ENCODE measurements at regions not wholly inside any gene's neighbourhood (a gene's known extent, or its start where the extent isn't known, plus 50 kb on each side); places are given as distances from the start of the nearest gene placed in this dataset.

GRCh38 chr16:65783709-65784474, 582.6 kb upstream of the CDH5 start:
- no peak for ATAC-seq (ENCODE audit: low FRiP score)
- Histone ChIP-seq H3K4me1 (ENCODE audit: control insufficient read depth in 1 of 2, insufficient read depth in 2 of 2, low read length in 2 of 2) (peaks cover 0 to 8% of the 10 kb centered on the region in 2 donors), H3K9me3 (ENCODE audit: control insufficient read depth, low read length) (no peaks in the 10 kb centered on the region), H3K36me3 (ENCODE audit: control insufficient read depth in 1 of 2, insufficient read depth in 2 of 2, low read length in 1 of 2) (no peaks in the 10 kb centered on the region), H3K27ac (ENCODE audit: low read depth in 1 of 2, low read length in 2 of 2) (no peak overlapping the region), H3K27me3 (ENCODE audit: control insufficient read depth in 1 of 2, insufficient read depth in 2 of 2, low read length in 1 of 2) (no peaks in the 10 kb centered on the region), H3K4me3 (ENCODE audit: low read length in 2 of 2) (no peak overlapping the region)
- no peak for DNase-seq
- 63 to 67% methylated on average over 7 of the region's 7 CpGs for WGBS, 2 donors
- intact Hi-C loops (cut with DNase I) = loop anchor here in 1 of 2 donors (10.0 kb wide), 1 partner anchor 479 kb away; no protein-coding TSS in a partner anchor

- intact Hi-C loops (cut with DNase I) = loop anchor here in 1 of 2 donors (10.0 kb wide), 1 partner anchor 478 kb away; no protein-coding TSS in a partner anchor
- H3K27ac ChIP-seq (ENCODE audit: low read depth in 1 of 2, low read length in 2 of 2) = no peak overlapping the region
- DNase-seq (peak in 1 of 2 donors; percentile 61), ATAC-seq (ENCODE audit: low FRiP score) (no peak)
- no peaks in the 10 kb centered on the region for H3K27me3 ChIP-seq (ENCODE audit: control insufficient read depth in 1 of 2, insufficient read depth in 2 of 2, low read length in 1 of 2)
- H3K9me3 ChIP-seq (ENCODE audit: control insufficient read depth, low read length) = no peaks in the 10 kb centered on the region
- H3K4me3 ChIP-seq (ENCODE audit: low read length in 2 of 2) = no peak overlapping the region
- H3K4me1 ChIP-seq (ENCODE audit: control insufficient read depth in 1 of 2, insufficient read depth in 2 of 2, low read length in 2 of 2) = peaks cover 0 to 8% of the 10 kb centered on the region in 2 donors
- WGBS, 2 donors = 20 to 26% methylated on average over 13 of the region's 13 CpGs
- H3K36me3 ChIP-seq (ENCODE audit: control insufficient read depth in 1 of 2, insufficient read depth in 2 of 2, low read length in 1 of 2) = no peaks in the 10 kb centered on the region
Observed at GRCh38 chr16:65782611-65783600, 583.6 kb upstream of the CDH5 start.

GRCh38 chr16:65781855-65782254, 584.6 kb upstream of the CDH5 start:
- Histone ChIP-seq H3K27me3 (ENCODE audit: control insufficient read depth in 1 of 2, insufficient read depth in 2 of 2, low read length in 1 of 2) (no peaks in the 10 kb centered on the region), H3K36me3 (ENCODE audit: control insufficient read depth in 1 of 2, insufficient read depth in 2 of 2, low read length in 1 of 2) (no peaks in the 10 kb centered on the region), H3K27ac (ENCODE audit: low read depth in 1 of 2, low read length in 2 of 2) (no peak overlapping the region), H3K9me3 (ENCODE audit: control insufficient read depth, low read length) (no peaks in the 10 kb centered on the region), H3K4me3 (ENCODE audit: low read length in 2 of 2) (no peak overlapping the region), H3K4me1 (ENCODE audit: control insufficient read depth in 1 of 2, insufficient read depth in 2 of 2, low read length in 2 of 2) (peaks cover 0 to 8% of the 10 kb centered on the region in 2 donors)
- ATAC-seq (ENCODE audit: low FRiP score) (no peak), DNase-seq (no peak)
- intact Hi-C loops (cut with DNase I) = loop anchor here in 1 of 2 donors (10.0 kb wide), 1 partner anchor 477 kb away; no protein-coding TSS in a partner anchor

GRCh38 chr16:65781363-65781762, 585.1 kb upstream of the CDH5 start:
- DNase-seq (no peak), ATAC-seq (ENCODE audit: low FRiP score) (no peak)
- intact Hi-C loops (cut with DNase I) = loop anchor here in 1 of 2 donors (10.0 kb wide), 1 partner anchor 477 kb away; no protein-coding TSS in a partner anchor
- no peaks in the 10 kb centered on the region for H3K36me3 ChIP-seq (ENCODE audit: control insufficient read depth in 1 of 2, insufficient read depth in 2 of 2, low read length in 1 of 2)
- peaks cover 0 to 8% of the 10 kb centered on the region in 2 donors for H3K4me1 ChIP-seq (ENCODE audit: control insufficient read depth in 1 of 2, insufficient read depth in 2 of 2, low read length in 2 of 2)
- 75 to 88% methylated on average over 1 of the region's 1 CpG for WGBS, 2 donors
- no peak overlapping the region for H3K27ac ChIP-seq (ENCODE audit: low read depth in 1 of 2, low read length in 2 of 2)
- no peaks in the 10 kb centered on the region for H3K9me3 ChIP-seq (ENCODE audit: control insufficient read depth, low read length)
- H3K27me3 ChIP-seq (ENCODE audit: control insufficient read depth in 1 of 2, insufficient read depth in 2 of 2, low read length in 1 of 2) = no peaks in the 10 kb centered on the region
- H3K4me3 ChIP-seq (ENCODE audit: low read length in 2 of 2) = no peak overlapping the region

- no peaks in the 10 kb centered on the region for H3K27me3 ChIP-seq (ENCODE audit: control insufficient read depth in 1 of 2, insufficient read depth in 2 of 2, low read length in 1 of 2)
- H3K4me3 ChIP-seq (ENCODE audit: low read length in 2 of 2) = no peak overlapping the region
- no peak overlapping the region for H3K27ac ChIP-seq (ENCODE audit: low read depth in 1 of 2, low read length in 2 of 2)
- 60 to 79% methylated on average over 7 of the region's 7 CpGs for WGBS, 2 donors
- DNase-seq (no peak), ATAC-seq (ENCODE audit: low FRiP score) (peak; percentile 28)
- intact Hi-C loops (cut with DNase I) = no loop called here
- H3K4me1 ChIP-seq (ENCODE audit: control insufficient read depth in 1 of 2, insufficient read depth in 2 of 2, low read length in 2 of 2) = peaks cover 0 to 8% of the 10 kb centered on the region in 2 donors
- no peaks in the 10 kb centered on the region for H3K36me3 ChIP-seq (ENCODE audit: control insufficient read depth in 1 of 2, insufficient read depth in 2 of 2, low read length in 1 of 2)
- peaks cover 2% of the 10 kb centered on the region for H3K9me3 ChIP-seq (ENCODE audit: control insufficient read depth, low read length)
Observed at GRCh38 chr16:65779201-65779600, 587.3 kb upstream of the CDH5 start.

GRCh38 chr16:65776639-65777183, 589.8 kb upstream of the CDH5 start:
- ATAC-seq (ENCODE audit: low FRiP score) (no peak), DNase-seq (no peak)
- intact Hi-C loops (cut with DNase I) = no loop called here
- no peak overlapping the region for H3K27ac ChIP-seq (ENCODE audit: low read depth in 1 of 2, low read length in 2 of 2)
- H3K4me1 ChIP-seq (ENCODE audit: control insufficient read depth in 1 of 2, insufficient read depth in 2 of 2, low read length in 2 of 2) = no peaks in the 10 kb centered on the region
- H3K27me3 ChIP-seq (ENCODE audit: control insufficient read depth in 1 of 2, insufficient read depth in 2 of 2, low read length in 1 of 2) = no peaks in the 10 kb centered on the region
- H3K36me3 ChIP-seq (ENCODE audit: control insufficient read depth in 1 of 2, insufficient read depth in 2 of 2, low read length in 1 of 2) = no peaks in the 10 kb centered on the region
- H3K9me3 ChIP-seq (ENCODE audit: control insufficient read depth, low read length) = peaks cover 2% of the 10 kb centered on the region
- WGBS, 2 donors = 97 to 98% methylated on average over 2 of the region's 2 CpGs
- no peak overlapping the region for H3K4me3 ChIP-seq (ENCODE audit: low read length in 2 of 2)

- H3K27ac ChIP-seq (ENCODE audit: low read depth in 1 of 2, low read length in 2 of 2) = no peak overlapping the region
- DNase-seq = no peak
- intact Hi-C loops (cut with DNase I) = no loop called here
- H3K36me3 ChIP-seq (ENCODE audit: control insufficient read depth in 1 of 2, insufficient read depth in 2 of 2, low read length in 1 of 2) = no peaks in the 10 kb centered on the region
- peaks cover 4% of the 10 kb centered on the region for H3K9me3 ChIP-seq (ENCODE audit: control insufficient read depth, low read length)
- no peaks in the 10 kb centered on the region for H3K4me1 ChIP-seq (ENCODE audit: control insufficient read depth in 1 of 2, insufficient read depth in 2 of 2, low read length in 2 of 2)
- 58 to 68% methylated on average over 4 of the region's 4 CpGs for WGBS, 2 donors
- H3K27me3 ChIP-seq (ENCODE audit: control insufficient read depth in 1 of 2, insufficient read depth in 2 of 2, low read length in 1 of 2) = no peaks in the 10 kb centered on the region
- no peak overlapping the region for H3K4me3 ChIP-seq (ENCODE audit: low read length in 2 of 2)
- ATAC-seq (ENCODE audit: low FRiP score) = no peak
Observed at GRCh38 chr16:65775829-65776228, 590.7 kb upstream of the CDH5 start.

GRCh38 chr16:65774350-65774749, 592.1 kb upstream of the CDH5 start:
- WGBS, 2 donors = 55 to 89% methylated on average over 3 of the region's 3 CpGs
- H3K4me1 ChIP-seq (ENCODE audit: control insufficient read depth in 1 of 2, insufficient read depth in 2 of 2, low read length in 2 of 2) = no peaks in the 10 kb centered on the region
- no peaks in the 10 kb centered on the region for H3K36me3 ChIP-seq (ENCODE audit: control insufficient read depth in 1 of 2, insufficient read depth in 2 of 2, low read length in 1 of 2)
- ATAC-seq (ENCODE audit: low FRiP score) (no peak), DNase-seq (no peak)
- H3K4me3 ChIP-seq (ENCODE audit: low read length in 2 of 2) = no peak overlapping the region
- H3K27me3 ChIP-seq (ENCODE audit: control insufficient read depth in 1 of 2, insufficient read depth in 2 of 2, low read length in 1 of 2) = no peaks in the 10 kb centered on the region
- H3K27ac ChIP-seq (ENCODE audit: low read depth in 1 of 2, low read length in 2 of 2) = no peak overlapping the region
- intact Hi-C loops (cut with DNase I) = no loop called here
- peaks cover 6% of the 10 kb centered on the region for H3K9me3 ChIP-seq (ENCODE audit: control insufficient read depth, low read length)
